ENCODE measurements at regions not wholly inside any gene's neighbourhood (a gene's known extent, or its start where the extent isn't known, plus 50 kb on each side); places are given as distances from the start of the nearest gene placed in this dataset.
"Not testable (repeated sequence)": the region's sequence is repeated elsewhere in the genome, so short reads cannot be mapped to it uniquely, and the experiment has no call there.

DNA sequence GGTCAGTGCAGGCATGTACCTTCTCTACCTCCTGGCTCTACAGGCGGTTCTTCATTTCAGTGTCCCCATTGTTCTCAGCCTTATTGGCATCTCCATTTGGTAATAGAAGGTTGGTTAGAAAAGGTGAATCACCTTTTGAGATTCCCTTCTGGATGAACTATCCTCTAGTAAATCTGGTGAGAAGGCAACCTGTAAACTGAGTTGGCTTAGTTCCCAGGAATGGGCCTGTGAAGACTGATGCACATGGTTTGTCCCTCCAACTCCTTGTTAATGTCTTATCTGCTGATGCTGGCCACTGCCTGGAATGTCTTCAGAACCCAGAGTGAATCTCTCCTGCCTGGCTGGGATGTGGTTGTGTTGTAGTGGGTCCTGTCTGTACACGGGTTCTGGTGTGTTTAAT is 143.4 kb upstream of the WDR1 start:
- Mint-ChIP-seq H3K9me3 (no peaks in the 10 kb centered on the region), H3K4me1 (ENCODE audit: low read depth) (no peaks in the 10 kb centered on the region), H3K27me3 (ENCODE audit: low read depth) (no peaks in the 10 kb centered on the region), H3K36me3 (ENCODE audit: low read depth) (no peaks in the 10 kb centered on the region), H3K27ac (no peak overlapping the region), H3K4me3 (ENCODE audit: low read depth) (no peak overlapping the region)
- intact Hi-C loops (cut with micrococcal nuclease) = loop anchor here (10.0 kb wide), 1 partner anchor 55 kb away; no protein-coding TSS in a partner anchor
- no peak for DNase-seq (ENCODE audit: low spot score)

- Mint-ChIP-seq H3K27me3 (ENCODE audit: low read depth) (peaks cover 3% of the 10 kb centered on the region), H3K27ac (no peak overlapping the region), H3K4me1 (ENCODE audit: low read depth) (no peaks in the 10 kb centered on the region), H3K9me3 (no peaks in the 10 kb centered on the region), H3K4me3 (ENCODE audit: low read depth) (no peak overlapping the region), H3K36me3 (ENCODE audit: low read depth) (no peaks in the 10 kb centered on the region)
- intact Hi-C loops (cut with micrococcal nuclease) = loop anchor here (10.0 kb wide), 1 partner anchor 51 kb away; no protein-coding TSS in a partner anchor
- DNase-seq (ENCODE audit: low spot score) = no peak
These were observed 139.6 kb upstream of the WDR1 start for GRCh38 chr4:10256203-10256602.

- Mint-ChIP-seq H3K4me1 (ENCODE audit: low read depth) (no peaks in the 10 kb centered on the region), H3K27ac (no peak overlapping the region), H3K4me3 (ENCODE audit: low read depth) (no peak overlapping the region), H3K27me3 (ENCODE audit: low read depth) (peaks cover 3% of the 10 kb centered on the region), H3K36me3 (ENCODE audit: low read depth) (no peaks in the 10 kb centered on the region), H3K9me3 (no peaks in the 10 kb centered on the region)
- intact Hi-C loops (cut with micrococcal nuclease) = loop anchor here (10.0 kb wide), 1 partner anchor 49 kb away; no protein-coding TSS in a partner anchor
- no peak for DNase-seq (ENCODE audit: low spot score)
These were observed 137.2 kb upstream of the WDR1 start for GRCh38 chr4:10253765-10254164.

GRCh38 chr4:10245751-10246150 is 129.2 kb upstream of the WDR1 start:
- intact Hi-C loops (cut with micrococcal nuclease) = no loop called here
- Mint-ChIP-seq H3K27ac (no peak overlapping the region), H3K4me1 (ENCODE audit: low read depth) (no peaks in the 10 kb centered on the region), H3K4me3 (ENCODE audit: low read depth) (no peak overlapping the region), H3K9me3 (no peaks in the 10 kb centered on the region), H3K36me3 (ENCODE audit: low read depth) (no peaks in the 10 kb centered on the region), H3K27me3 (ENCODE audit: low read depth) (peaks cover 8% of the 10 kb centered on the region)
- DNase-seq (ENCODE audit: low spot score) = no peak

GRCh38 chr4:10243856-10244255 is 127.3 kb upstream of the WDR1 start:
- peaks cover 8% of the 10 kb centered on the region for H3K27me3 Mint-ChIP-seq (ENCODE audit: low read depth)
- no peak overlapping the region for H3K27ac Mint-ChIP-seq
- no peak overlapping the region for H3K4me3 Mint-ChIP-seq (ENCODE audit: low read depth)
- no peaks in the 10 kb centered on the region for H3K36me3 Mint-ChIP-seq (ENCODE audit: low read depth)
- DNase-seq (ENCODE audit: low spot score) = no peak
- H3K9me3 Mint-ChIP-seq = no peaks in the 10 kb centered on the region
- no peaks in the 10 kb centered on the region for H3K4me1 Mint-ChIP-seq (ENCODE audit: low read depth)
- intact Hi-C loops (cut with micrococcal nuclease) = no loop called here

GRCh38 chr4:10240691-10241090 is 124.1 kb upstream of the WDR1 start:
- Mint-ChIP-seq H3K4me1 (ENCODE audit: low read depth) (no peaks in the 10 kb centered on the region), H3K36me3 (ENCODE audit: low read depth) (no peaks in the 10 kb centered on the region), H3K9me3 (no peaks in the 10 kb centered on the region), H3K27ac (no peak overlapping the region), H3K4me3 (ENCODE audit: low read depth) (no peak overlapping the region), H3K27me3 (ENCODE audit: low read depth) (peaks cover 2% of the 10 kb centered on the region)
- intact Hi-C loops (cut with micrococcal nuclease) = no loop called here
- DNase-seq (ENCODE audit: low spot score) = no peak

DNA sequence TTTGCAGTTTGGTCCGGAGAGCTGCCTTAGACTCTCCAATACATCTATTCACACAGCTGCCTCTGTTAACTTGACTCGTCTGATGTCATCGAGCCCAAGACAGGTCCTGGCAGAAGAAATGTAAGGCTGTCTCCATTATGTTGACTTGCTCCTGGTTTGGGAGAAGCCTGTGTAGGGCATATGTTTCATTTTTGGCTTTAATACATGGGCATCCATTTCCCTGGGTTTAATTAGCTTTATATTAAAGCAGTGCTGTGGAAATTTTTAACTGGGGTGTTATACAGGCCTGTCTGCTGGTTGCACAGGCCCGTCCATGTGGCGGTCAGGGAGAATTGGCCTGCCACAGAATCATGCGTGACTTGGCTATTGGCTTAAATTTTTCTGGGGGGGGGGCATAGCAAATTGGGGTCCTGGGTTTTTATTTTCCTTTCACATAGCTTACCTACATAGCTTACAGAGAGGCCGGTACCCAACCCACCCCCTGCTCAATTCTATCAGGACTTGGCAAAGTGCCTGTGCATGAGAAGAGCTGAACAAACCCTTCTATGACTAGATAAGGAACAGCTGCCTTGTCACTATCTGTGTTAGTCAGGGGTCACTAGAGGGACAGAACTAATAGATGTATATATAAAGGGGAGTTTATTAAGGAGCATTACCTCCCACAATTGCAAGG is 123.5 kb upstream of the WDR1 start:
- no peaks in the 10 kb centered on the region for H3K9me3 Mint-ChIP-seq
- H3K4me3 Mint-ChIP-seq (ENCODE audit: low read depth) = no peak overlapping the region
- H3K27me3 Mint-ChIP-seq (ENCODE audit: low read depth) = peaks cover 2% of the 10 kb centered on the region
- H3K4me1 Mint-ChIP-seq (ENCODE audit: low read depth) = no peaks in the 10 kb centered on the region
- no peak overlapping the region for H3K27ac Mint-ChIP-seq
- DNase-seq (ENCODE audit: low spot score) = no peak
- intact Hi-C loops (cut with micrococcal nuclease) = no loop called here
- no peaks in the 10 kb centered on the region for H3K36me3 Mint-ChIP-seq (ENCODE audit: low read depth)

GRCh38 chr4:10237131-10237530 is 120.5 kb upstream of the WDR1 start:
- no peaks in the 10 kb centered on the region for H3K36me3 Mint-ChIP-seq (ENCODE audit: low read depth)
- H3K4me3 Mint-ChIP-seq (ENCODE audit: low read depth) = no peak overlapping the region
- peaks cover 2% of the 10 kb centered on the region for H3K27me3 Mint-ChIP-seq (ENCODE audit: low read depth)
- no peaks in the 10 kb centered on the region for H3K9me3 Mint-ChIP-seq
- intact Hi-C loops (cut with micrococcal nuclease) = no loop called here
- DNase-seq (ENCODE audit: low spot score) = no peak
- no peaks in the 10 kb centered on the region for H3K4me1 Mint-ChIP-seq (ENCODE audit: low read depth)
- no peak overlapping the region for H3K27ac Mint-ChIP-seq

DNA sequence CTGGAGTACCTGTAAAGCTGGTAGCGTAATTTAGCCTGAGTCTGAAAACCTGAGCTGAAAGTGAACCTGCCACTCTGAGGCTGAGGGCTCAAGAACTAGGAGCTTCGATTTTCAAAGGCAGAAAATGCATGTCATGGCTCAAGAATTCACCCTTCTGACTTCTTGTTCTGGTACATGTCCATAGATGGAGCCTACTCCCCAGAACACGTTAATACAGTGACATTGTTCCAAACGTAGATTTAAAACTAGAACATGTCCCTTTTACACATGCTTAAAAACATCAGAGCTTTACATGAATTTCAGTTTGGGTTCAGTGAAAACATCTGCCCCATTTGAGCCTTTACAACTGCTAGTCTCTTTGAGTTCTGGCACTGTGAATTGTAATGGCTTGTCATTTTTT is 115.5 kb upstream of the WDR1 start:
- no peak overlapping the region for H3K4me3 Mint-ChIP-seq (ENCODE audit: low read depth)
- H3K36me3 Mint-ChIP-seq (ENCODE audit: low read depth) = no peaks in the 10 kb centered on the region
- no peaks in the 10 kb centered on the region for H3K4me1 Mint-ChIP-seq (ENCODE audit: low read depth)
- H3K27me3 Mint-ChIP-seq (ENCODE audit: low read depth) = no peaks in the 10 kb centered on the region
- intact Hi-C loops (cut with micrococcal nuclease) = no loop called here
- no peaks in the 10 kb centered on the region for H3K9me3 Mint-ChIP-seq
- DNase-seq (ENCODE audit: low spot score) = no peak
- H3K27ac Mint-ChIP-seq = no peak overlapping the region

DNA sequence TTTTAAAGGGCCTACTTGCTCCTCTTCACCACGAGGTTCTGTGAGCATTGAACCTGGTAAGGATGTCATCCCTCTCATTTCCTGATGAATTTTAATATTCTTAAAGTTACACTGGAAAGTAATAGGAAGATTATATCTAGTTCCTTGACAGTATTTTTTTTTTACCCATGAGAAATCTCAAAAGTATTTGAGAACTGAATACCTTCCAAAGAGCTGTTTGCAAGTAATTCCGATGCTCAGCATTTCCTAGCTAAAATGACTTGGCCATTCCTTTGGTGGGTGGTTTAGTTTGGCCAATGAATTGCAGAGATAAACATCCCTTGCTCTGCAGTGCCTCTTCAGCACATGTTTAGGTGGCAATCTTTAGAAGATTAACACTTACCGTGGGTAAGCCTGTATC is 110.2 kb upstream of the WDR1 start:
- no peak for DNase-seq (ENCODE audit: low spot score)
- H3K9me3 Mint-ChIP-seq = no peaks in the 10 kb centered on the region
- H3K4me1 Mint-ChIP-seq (ENCODE audit: low read depth) = no peaks in the 10 kb centered on the region
- no peak overlapping the region for H3K27ac Mint-ChIP-seq
- H3K36me3 Mint-ChIP-seq (ENCODE audit: low read depth) = no peaks in the 10 kb centered on the region
- no peaks in the 10 kb centered on the region for H3K27me3 Mint-ChIP-seq (ENCODE audit: low read depth)
- H3K4me3 Mint-ChIP-seq (ENCODE audit: low read depth) = no peak overlapping the region
- intact Hi-C loops (cut with micrococcal nuclease) = no loop called here

DNA sequence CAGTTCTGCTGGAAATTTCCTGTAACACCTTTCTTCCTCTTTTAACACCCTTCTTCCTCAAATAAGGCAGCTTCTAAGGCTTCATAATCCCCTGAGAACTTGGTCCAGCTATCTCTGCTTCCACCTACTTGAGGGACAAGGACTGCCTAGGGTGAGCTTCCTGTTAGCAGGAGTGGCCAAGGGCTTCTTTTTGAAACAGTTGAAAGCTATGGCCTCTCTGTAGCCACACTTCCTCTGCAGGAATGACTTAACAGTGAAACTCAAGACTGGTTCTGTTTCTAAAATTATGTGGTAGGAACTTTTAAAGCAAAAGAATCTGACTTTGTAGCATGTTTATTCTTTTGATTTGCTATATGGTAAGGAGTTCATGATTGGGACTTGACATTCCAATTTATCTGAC is 108.5 kb upstream of the WDR1 start:
- Mint-ChIP-seq H3K9me3 (no peaks in the 10 kb centered on the region), H3K27ac (no peak overlapping the region), H3K27me3 (ENCODE audit: low read depth) (no peaks in the 10 kb centered on the region), H3K36me3 (ENCODE audit: low read depth) (no peaks in the 10 kb centered on the region), H3K4me3 (ENCODE audit: low read depth) (no peak overlapping the region), H3K4me1 (ENCODE audit: low read depth) (no peaks in the 10 kb centered on the region)
- intact Hi-C loops (cut with micrococcal nuclease) = no loop called here
- no peak for DNase-seq (ENCODE audit: low spot score)

DNA sequence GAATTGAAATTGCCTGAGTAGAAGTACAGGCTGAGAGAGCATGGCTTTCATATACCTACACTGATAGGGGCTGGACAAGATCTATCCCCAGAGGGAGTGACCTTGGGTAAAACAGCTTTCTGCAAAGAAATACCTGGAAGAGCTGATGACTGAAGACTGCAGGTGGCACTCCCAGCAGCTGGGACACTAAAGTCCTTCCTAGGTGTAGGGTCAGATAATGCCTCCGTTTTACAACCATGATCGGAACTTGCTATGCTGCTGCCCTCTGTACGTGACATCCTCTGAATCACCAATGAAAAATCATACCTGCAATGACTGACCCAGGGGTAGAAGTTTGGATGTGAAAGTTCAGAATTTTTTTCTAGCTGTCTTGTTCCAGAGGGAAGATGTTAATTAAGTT is 107.2 kb upstream of the WDR1 start:
- Mint-ChIP-seq H3K4me3 (ENCODE audit: low read depth) (no peak overlapping the region), H3K27me3 (ENCODE audit: low read depth) (no peaks in the 10 kb centered on the region), H3K4me1 (ENCODE audit: low read depth) (no peaks in the 10 kb centered on the region), H3K9me3 (no peaks in the 10 kb centered on the region), H3K27ac (no peak overlapping the region), H3K36me3 (ENCODE audit: low read depth) (no peaks in the 10 kb centered on the region)
- DNase-seq (ENCODE audit: low spot score) = no peak
- intact Hi-C loops (cut with micrococcal nuclease) = no loop called here

GRCh38 chr4:10213481-10213880 is 96.9 kb upstream of the WDR1 start:
- H3K36me3 Mint-ChIP-seq (ENCODE audit: low read depth); H3K27ac Mint-ChIP-seq; H3K4me1 Mint-ChIP-seq (ENCODE audit: low read depth); H3K9me3 Mint-ChIP-seq; DNase-seq (ENCODE audit: low spot score); H3K27me3 Mint-ChIP-seq (ENCODE audit: low read depth); intact Hi-C loops (cut with micrococcal nuclease); H3K4me3 Mint-ChIP-seq (ENCODE audit: low read depth): not testable (repeated sequence)

DNA sequence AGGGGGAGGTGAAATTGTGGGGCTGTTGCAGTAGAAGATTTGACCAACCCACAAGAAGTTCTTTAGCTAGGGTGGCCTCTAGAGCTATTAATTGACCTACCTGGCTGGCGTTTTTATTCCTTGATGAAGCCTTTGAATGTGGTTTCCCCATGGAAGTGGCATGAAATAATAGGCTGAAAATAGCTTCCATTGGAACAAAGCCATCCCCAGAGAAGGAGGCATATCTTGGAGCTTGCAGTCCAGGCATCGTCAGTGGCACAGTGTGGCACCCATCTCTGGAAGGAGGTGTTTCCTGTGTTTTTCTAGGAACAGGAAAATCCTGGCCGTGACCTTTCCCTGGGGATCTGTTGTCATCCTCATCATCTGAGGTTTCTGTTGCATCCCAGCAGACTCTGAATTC is 96.3 kb upstream of the WDR1 start:
- Mint-ChIP-seq H3K27me3 (ENCODE audit: low read depth) (peaks cover 4% of the 10 kb centered on the region), H3K4me1 (ENCODE audit: low read depth) (no peaks in the 10 kb centered on the region), H3K36me3 (ENCODE audit: low read depth) (no peaks in the 10 kb centered on the region), H3K27ac (no peak overlapping the region), H3K9me3 (no peaks in the 10 kb centered on the region), H3K4me3 (ENCODE audit: low read depth) (no peak overlapping the region)
- DNase-seq (ENCODE audit: low spot score) = no peak
- intact Hi-C loops (cut with micrococcal nuclease) = no loop called here

Data from activated T-helper 2 cell treated with anti-CD3 and anti-CD28 coated beads, Interferon-gamma antibody, Interleukin-2, Interleukin-4, amounts not matched to agents 10 μg/mL and 5 μg/mL and 100 μg/mL, durations not matched to agents 14 hours and 24 hours and 36 hours (primary cell).